ENCODE measurements at regions not wholly inside any gene's neighbourhood (a gene's known extent, or its start where the extent isn't known, plus 50 kb on each side); places are given as distances from the start of the nearest gene placed in this dataset.

DNA sequence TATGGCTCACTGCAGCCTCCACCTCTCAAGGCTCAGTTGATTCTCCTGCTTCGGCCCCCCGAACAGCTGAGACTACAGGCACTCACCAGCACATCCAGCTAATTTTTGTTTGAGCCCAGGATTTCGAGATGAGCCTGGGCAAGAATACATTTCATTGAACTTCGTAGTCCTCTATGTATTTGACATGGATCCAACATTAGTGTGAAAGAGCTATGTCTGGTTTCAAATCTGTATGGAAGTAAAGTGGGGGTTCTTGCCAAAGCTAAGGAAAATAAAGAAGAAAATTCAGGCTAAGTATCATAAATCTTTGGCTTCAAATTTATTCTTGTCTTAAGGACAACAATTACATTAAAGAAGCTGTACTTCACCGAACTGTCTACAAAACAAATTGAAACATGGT is 1291.7 kb upstream of the CRIM1 start:
- DNase-seq (ENCODE audit: extremely low read depth, low read depth) = no peak

DNA sequence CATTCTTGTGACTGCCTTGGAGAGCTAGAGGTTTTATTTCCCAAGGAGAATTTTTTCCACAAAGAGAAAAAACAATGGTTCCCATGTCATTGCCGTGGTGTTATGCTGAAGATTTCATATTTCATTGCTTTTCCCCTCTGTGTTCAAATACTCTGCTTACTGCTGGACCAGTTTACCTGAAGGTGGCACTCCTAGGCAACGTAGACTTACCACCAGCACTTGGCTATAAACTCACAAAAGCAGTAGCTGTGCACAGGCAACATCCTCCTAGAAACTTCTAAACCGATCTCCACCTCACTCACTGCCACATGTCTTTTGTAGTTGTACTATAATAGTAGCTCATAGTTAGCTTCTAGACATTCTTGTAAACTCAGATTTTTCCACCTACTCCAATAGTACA is 1319.7 kb upstream of the CRIM1 start:
- DNase-seq (ENCODE audit: extremely low read depth, low read depth) = peak; percentile 23

DNA sequence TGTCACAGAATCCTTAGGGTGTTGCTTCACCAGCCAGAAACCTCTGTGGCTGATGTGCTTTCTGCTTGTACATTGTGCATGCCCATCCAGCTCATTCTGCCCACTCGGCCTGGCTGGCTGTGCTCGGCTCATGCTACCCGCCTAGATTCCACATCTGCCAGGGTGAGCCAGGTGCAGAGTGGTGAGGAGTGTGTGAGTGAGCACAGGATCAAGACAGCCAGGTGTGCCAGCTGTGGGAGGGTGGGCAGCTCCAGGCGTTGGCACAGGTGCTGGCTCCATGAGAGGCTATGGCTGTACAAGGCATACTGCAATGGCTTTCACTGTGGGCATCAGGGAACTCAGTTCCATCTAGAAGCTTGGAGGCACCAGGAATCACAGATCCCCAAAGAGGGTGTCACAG is 1321.8 kb upstream of the CRIM1 start:
- no peak for DNase-seq (ENCODE audit: extremely low read depth, low read depth)

DNA sequence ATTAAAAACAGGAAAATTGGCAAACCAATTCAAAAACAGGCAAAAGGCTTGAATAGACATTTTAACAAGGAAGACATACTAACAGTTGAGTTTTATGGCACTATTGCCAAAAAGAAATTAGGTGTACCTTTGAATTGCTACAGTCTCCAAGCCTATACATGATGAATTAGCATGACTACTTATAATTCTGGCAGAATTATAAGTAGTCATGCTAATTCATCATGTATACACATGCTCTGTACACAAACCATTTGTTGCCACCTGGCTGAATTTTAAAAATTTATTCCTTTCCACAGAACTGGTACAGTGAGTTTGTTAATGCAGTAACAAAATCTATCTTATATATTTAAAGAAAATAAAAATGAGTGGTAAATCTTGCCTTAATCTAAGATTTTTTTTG is 1332.0 kb upstream of the CRIM1 start:
- no peak for DNase-seq (ENCODE audit: extremely low read depth, low read depth)

DNA sequence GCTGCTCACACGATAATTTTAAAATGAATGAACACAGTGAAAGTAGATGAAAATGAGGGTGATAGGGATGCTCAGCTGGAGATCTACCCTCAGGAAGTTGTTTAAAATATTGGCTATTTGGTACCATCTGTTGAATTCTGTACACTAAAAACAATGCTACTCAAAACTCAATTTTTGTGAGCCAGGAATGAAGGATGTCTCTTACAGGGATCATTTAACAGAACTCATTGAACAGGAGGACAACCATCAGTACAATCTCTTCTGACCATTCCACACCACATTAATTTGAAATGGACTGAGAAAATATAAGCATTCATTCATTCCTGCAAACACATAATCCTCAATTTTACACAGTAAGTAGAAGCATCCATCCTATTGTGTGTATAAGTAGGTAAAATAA is 1355.1 kb upstream of the CRIM1 start:
- DNase-seq (ENCODE audit: extremely low read depth, low read depth) = no peak

DNA sequence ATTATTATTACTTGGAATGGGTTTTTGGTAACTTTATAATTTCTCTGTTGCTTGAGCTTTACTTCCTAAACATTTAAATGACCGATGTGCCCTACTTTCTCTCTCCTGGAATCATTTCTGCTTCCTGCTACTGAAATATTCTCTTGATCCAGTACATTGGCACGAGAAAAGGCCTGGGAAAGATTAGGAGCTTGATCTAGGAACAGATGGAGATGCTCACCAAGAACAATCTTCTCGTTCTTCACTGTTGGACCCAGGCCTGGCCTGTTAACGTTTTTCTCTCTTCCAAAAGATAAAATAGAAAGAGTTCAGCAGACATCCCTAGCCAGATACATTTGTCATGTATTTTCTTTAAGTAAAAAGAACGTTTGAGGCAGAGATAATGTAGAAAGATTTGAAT is 1356.8 kb upstream of the CRIM1 start:
- DNase-seq (ENCODE audit: extremely low read depth, low read depth) = no peak

DNA sequence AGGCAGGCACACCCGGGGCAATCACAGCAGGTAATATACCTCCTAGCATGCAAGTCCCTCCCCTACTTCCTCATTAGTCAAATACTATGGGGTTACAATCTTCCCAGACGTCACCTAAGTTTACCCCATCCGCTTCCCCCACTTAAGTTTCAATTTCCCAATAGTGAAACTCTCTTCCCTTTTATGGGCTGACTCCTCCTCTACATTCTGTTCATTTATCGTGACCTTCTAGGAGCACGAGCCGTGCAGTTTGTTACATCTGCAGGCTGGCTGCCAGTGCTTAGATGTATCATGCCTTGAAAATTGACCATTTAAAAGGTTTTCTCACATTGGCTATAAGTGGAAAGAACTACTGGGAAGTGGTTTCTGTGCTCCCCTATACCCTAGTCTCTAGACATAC is 1357.8 kb upstream of the CRIM1 start:
- no peak for DNase-seq (ENCODE audit: extremely low read depth, low read depth)

DNA sequence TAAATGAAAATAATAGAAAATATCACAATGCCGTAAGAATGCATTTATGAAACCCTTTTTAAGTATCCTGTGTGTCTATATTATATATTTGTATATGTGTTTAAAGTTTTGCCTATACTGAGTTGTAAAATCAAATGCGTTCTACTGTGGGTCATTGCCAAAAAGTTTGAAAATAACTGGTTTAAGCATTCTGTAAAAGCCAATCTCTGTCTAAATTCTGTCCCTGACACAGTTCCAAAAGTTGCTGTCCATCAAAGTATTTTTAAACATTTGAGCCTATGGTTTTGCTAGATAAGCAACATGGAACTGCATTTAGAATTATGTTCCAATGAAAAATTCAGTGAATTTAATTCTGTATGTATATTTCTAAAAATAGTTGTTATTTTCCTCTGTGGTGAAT is 1360.4 kb upstream of the CRIM1 start:
- no peak for DNase-seq (ENCODE audit: extremely low read depth, low read depth)

DNA sequence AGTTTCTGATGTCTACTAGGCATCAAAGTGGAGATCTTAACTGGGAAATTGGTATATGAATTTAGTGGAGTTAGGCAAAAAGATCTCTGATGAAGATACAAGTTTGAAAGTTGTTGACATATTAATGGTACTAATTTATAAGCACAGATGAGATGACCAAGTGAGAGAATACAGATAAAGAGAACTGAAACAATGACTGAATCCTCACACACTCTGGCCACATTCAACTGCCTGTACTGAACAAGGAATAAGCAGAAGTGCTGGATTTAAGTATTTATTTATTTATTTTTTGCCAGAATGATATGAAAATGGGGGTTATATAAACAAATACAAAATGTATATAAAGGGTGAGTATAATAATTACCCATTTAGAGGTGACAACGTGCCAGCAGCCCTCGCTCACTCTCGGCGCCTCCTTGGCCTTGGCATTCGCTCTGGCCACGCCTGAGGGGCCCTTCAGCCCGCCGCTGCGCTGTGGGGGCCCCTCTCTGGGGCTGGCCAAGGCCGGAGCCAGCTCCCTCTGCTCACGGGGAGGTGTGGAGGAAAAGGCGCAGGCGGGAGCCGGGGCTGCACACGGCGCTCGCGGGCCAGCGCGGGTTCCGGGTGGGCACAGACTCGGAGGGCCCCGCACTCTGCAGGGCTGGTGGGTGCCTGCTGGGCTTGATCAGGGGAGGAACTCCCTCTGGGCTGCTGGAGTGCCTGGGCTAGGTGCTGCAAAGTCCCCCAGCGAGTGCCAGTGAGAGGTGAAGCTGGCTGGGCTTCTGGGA is 1363.9 kb upstream of the CRIM1 start:
- no peak for DNase-seq (ENCODE audit: extremely low read depth, low read depth)

DNA sequence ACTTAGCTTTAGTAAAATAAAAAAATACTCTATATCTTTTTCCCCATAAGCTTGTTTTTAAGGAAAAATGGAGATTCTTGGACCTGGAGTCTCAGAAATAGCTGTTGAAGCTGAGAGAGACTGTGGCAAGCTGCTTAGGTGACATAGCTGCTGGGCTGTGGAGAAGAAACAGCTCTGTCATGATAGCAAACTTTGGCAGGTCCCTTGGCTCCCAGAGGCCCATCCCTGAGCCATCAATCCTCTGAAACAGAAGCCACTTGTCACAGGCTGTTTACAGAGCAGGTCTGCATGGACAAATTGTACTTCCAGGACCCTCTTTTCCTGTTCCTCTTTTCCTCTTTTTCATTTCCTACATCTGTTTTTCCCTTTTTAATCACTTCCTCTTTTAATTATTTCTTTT is 1370.1 kb upstream of the CRIM1 start:
- DNase-seq (ENCODE audit: extremely low read depth, low read depth) = no peak

DNA sequence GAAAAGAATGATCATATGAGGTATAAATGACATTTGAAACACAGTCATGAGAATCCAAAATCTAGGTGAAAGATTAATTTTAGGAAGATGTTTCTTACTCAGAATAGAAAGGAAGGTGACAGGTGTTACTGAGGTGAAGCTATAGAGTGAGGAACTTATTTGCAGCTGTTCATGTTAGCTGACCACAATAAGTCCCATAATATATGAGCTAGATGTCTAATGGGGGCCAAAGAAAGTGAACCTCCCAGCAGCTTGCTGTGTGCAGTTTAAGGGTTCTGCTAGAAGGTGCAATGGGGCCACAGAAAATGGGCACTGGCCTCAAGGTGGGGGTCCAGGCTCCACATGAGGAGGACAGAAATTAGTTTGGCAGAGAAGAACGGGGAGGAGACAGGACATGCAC is 1374.9 kb upstream of the CRIM1 start:
- no peak for DNase-seq (ENCODE audit: extremely low read depth, low read depth)

DNA sequence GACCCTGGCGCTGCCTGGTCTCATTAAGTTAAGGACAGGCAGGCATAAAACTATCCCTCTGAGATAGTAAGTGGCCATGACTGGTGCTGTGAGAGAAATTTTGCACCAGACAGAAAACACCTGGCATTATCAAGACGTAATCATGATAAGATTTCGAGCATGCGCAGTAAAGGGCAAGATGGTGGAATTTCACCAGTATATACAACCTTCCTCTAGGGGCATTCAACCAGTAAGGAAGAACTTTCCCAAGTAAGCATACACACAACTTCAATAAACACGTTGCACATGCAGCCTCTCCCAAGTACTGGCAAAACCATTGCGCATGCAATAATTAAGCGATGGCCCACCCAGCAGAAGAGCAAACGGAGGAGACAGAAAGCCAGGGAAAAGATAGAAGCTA is 1376.4 kb upstream of the CRIM1 start:
- no peak for DNase-seq (ENCODE audit: extremely low read depth, low read depth)

DNA sequence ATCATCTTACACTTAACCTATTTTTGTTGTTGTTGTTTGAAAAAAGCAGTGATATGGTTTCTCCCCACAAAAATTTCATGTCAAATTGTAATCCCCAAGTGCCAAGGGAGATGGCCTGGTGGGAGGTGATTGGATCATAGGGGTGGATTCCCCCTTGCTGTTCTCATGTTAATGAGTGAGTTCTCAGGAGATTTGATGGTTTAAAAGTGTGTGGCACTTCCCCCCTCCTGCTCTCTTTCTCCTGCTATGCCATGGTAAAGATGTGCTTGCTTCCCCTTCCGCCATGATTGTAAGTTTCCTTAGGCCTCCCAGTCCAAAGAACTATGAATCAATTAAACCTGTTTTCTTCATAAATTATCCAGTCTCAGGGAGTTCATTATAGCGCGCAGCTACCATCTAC is 1362.7 kb upstream of the FAM98A start:
- no peak for DNase-seq (ENCODE audit: extremely low read depth, low read depth)

DNA sequence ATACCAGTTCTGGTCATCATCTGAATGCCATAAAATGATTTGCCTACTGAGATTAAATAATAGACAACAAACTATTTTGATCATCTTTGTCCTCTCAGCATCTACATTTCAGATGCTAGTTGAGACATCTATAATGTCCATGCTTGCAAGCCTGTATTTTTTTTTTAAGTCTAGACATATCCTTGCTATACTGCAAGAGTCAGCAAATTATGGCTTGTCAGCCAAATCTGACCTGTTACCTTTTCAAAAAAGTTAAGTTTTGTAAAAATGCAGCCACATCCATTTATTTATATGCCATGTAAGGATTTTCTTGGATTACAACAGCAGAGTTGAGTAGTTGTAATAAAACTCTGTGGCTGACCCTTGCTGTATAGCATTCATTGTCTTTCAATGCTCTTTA is 1355.7 kb upstream of the FAM98A start:
- DNase-seq (ENCODE audit: extremely low read depth, low read depth) = no peak

DNA sequence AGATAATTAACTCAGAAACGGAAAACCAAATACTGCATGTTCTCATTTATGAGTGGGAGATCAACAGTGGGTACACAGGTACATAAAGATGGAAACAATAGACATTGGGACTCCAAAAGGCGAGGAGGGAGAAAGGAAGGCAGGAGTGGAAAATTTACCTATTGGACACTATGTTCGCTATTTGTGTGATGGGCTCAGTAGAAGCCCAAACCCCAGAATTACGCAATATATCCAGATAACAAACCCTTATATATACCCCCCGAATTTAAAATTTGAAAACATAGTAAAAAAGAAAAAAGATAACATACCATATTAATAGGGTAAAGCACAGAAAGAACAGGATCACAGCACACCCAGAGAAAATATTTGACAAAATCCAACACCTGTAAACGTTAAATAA is 1351.7 kb upstream of the FAM98A start:
- DNase-seq (ENCODE audit: extremely low read depth, low read depth) = no peak

DNA sequence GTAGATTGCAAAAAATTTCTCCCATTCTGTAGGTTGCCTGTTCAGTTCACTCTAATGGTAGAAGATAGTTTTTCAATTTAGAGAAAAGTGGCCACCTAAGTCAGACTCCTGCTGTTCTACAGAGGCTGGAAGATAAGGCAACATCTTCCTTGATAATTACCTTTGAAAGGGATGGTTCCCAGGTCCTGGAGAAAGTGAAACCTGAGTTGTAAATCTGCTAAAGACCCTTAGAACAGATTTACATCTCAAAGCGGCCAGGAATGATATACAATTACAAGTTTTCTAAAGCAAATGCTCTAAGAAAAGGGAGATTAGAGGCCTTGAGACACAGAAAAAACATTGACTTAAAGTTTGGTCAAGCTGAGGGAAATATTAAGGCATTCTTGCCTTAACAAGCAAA is 1350.2 kb upstream of the FAM98A start:
- no peak for DNase-seq (ENCODE audit: extremely low read depth, low read depth)

DNA sequence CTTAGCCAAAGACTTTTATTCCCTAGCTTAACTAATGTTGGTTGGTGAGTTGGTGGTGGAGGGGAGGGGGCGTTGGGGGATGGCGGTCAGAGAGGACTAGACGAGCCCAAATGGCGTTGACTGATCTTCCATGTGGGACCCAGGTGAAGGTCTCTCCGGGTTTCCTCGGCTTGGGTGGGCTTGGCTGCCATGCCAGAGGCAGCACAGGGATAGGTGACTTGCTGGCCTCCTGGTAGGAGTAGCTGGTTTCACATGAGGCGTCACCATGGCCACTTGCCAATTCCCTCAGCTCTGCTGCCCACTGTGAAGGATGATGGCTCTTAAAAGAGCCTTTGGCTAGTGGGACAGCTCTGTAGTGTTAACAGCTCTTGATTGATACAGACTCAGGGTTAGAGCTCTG is 1337.0 kb upstream of the FAM98A start:
- no peak for DNase-seq (ENCODE audit: extremely low read depth, low read depth)

DNA sequence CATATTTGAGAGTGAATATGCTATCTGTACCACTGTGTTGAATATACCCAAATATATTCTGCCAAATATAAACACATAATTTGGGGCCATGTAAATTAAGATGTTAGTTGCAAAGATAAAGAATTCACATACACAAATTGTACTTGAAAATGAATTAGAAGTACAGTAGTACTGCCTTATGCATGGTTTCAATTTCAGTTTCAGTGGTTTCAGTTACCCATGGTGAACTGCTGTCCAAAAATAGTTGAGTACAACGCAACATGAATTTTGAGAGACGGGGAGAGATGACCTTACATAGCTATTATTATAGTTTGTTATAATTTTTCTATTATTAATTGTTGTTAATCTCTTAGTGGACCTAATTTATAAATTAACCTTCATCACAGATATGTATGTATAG is 1313.0 kb upstream of the FAM98A start:
- no peak for DNase-seq (ENCODE audit: extremely low read depth, low read depth)

DNA sequence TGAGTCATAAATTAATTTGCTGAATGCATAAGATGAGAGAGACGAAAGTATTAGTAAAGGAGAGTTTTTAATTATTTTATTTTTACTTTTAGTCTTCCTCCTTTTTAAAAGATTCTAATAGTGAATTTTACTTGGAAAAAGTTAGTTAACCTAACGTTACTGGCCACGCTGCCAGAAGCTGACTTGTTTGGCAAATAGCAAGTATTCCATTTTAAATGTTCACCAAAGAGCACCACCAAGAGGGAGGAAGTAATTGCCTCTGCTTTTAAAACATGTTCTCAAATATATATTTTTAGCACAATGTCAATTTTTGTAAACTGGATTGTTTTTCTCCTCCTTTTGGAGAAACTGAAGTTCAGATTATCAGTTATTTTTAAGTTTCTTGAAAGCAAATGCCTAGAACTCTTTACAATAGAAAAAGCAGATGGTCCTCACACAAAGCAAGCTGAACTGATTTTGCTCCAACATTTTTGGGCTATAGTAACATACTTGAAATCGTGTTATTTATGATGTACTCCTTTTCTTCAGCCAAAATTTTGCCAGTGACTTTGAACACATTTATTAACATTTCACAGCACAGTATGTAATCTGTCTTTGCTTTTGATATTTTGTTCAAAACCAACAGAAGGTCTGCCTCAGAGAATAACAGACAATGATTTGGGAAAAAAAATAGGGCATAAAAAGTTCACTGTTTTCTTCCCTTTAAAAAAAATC is 1311.0 kb upstream of the FAM98A start:
- DNase-seq (ENCODE audit: extremely low read depth, low read depth) = no peak

DNA sequence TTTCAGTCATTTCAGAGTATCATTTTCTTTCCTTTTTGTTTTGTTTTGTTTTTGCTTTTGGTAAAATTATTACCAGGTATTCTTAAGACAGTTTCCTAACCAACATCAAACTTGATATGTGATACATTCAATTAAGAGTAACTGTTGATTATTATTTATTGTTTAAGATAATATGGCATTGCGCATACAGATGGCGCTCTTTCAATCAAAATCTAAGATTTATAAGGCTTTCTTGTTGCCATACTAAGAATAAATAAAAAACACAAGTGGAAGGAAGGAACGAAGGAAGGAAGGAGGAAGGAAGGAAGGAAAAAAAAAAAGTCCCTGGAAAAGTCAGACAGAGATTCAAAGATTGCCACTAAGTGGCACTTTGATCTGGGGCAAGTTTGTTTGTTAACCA is 1308.7 kb upstream of the FAM98A start:
- DNase-seq (ENCODE audit: extremely low read depth, low read depth) = no peak

DNA sequence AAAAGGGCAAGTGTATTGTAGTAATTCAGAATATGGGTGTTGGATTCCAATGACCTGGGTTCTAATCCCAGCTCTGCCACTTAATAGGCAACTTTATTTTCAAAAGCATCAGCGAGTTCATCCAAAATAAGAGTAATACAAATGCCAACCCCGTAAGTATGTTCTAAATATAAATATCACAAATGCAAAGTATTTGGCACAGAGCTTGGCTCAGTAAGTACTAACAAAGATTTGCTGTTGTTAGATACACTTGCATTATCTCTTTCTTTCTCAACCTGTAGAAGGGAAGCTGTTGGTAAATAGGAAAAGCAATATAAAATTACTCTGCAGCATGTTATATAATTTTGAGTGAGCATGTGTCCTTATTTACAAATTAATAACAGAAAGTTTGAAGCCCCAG is 1302.6 kb upstream of the FAM98A start:
- no peak for DNase-seq (ENCODE audit: extremely low read depth, low read depth)

DNA sequence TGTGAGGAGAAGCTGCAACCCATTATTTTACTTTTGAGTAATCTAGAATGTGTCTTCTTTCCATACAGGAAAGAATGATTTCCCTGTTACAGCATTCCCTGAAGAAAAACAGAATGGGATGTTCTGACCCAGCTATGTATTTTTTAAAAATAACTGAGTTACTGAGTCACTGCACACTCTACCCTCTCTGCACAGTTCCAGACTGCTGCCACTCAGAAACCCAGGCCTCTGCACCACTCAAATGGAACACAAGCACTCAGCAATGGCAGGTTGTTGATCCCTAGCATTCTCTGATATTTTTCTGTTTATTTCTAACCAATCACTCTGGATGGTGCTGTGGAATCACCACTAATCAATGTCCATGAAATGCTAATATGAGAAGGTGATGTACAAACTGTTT is 1300.0 kb upstream of the FAM98A start:
- no peak for DNase-seq (ENCODE audit: extremely low read depth, low read depth)

DNA sequence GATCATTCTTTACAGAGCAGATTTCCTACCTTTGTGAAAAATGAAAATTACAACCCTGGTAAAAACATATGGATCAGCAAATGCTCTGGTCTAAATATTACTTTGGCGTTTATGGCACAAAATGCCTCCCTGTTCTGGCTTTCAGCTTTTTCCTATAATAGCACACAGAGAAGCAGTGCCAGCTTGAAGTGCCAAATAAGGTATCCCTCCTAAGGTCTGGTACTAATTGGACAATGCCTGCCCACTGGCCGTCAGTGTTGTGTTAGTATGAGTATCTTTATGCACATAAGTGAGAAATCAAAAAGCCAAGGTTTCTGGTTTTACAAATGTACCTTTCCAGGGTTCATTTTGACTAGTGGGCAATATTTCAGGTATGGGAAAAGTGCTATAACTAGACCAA is 1293.7 kb upstream of the FAM98A start:
- DNase-seq (ENCODE audit: extremely low read depth, low read depth) = no peak
